Stromal cell of bone marrow (primary cell): ENCODE measurements at regions not wholly inside any gene's neighbourhood (a gene's known extent, or its start where the extent isn't known, plus 50 kb on each side); places are given as distances from the start of the nearest gene placed in this dataset.

Experiments used
- DNase-seq: peaks from one replicate; pipeline ENCODE4 v3.0.0-alpha.2; 2012; ENCODE audit warnings: low read depth

- DNase-seq: no peak
Measured at GRCh38 chr6:125491860-125492618, 190.3 kb upstream of the HDDC2 start.

DNA sequence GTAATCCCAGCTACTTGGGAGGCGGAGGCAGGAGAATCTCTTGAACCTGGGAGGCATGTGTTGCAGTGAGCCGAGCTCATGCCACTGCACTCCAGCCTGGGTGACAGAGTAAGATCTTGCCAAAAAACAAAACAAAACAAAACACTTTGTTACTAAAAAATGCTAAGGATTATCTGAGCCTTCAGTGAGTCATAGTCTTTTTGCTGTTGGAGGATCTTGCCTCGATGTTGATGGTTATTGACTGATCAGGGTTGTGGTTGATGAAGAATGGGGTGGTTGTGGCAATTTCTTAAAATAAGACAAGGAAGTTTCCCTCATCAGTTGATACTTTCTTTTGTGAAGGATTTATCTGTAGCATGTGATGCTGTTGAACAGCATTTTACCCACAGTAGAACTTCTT is 196.8 kb upstream of the HDDC2 start:
- DNase-seq: no peak

DNA sequence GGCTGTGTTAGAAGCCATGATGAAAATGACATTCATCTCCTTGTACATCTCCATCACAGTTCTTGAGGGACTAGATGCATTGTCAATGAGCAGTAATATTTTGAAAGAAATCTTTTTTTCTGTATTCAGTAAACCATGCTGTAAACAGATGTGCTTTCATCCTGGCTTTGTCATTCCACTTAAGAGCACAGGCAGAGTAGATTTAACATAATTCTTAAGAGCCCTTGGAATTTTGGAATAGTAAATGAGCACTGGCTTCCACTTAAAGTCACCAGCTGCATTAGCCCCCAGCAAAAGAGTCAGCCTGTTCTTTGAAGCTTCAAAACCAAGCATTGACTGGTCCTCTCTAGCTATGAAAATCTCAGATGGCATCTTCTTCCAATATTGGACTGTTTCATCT is 197.8 kb upstream of the HDDC2 start:
- no peak for DNase-seq

- no peak for DNase-seq
Measured at GRCh38 chr6:125503181-125503580, 201.4 kb upstream of the HDDC2 start.

- DNase-seq: no peak
Measured at GRCh38 chr6:125507987-125508655, 206.4 kb upstream of the HDDC2 start.

DNA sequence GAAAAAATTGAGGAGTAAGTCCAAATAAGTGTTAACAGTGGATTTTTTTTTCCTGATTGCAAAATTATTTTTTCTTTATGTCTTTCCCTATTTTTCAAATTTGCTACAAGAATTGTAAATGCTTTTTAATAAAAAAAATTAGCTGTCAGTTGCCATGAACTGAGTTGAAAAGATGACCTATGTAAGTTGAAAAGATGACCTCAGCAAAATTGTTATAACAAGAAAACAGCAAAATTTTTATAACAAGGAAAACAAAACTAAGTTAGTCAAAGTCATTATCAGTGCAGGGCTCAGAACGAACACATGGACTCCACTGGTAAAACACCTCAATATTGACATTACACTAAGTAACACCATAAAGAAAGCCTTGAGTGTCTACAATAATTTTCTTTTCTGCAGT is 207.0 kb upstream of the HDDC2 start:
- DNase-seq: no peak

GRCh38 chr6:125509477-125509876 is 207.7 kb upstream of the HDDC2 start:
- no peak for DNase-seq

DNA sequence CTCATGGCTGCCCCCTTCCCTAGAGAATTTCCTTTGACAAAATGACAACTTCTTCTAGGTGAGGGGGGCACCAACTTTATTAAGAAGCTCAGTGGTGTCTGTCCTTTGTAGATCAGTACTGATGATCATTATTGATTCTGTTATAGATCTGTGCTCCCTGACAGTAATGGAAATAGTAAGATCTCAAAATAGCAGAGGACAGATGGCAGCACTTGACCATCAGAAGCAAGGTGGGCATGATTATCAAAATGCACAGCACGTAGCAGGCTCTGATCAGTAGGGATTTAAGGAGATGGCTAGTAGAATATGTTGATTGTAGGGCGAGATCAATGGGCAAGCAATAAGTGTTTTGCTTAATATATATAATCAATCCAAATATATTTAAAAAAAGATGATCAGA is 208.6 kb upstream of the HDDC2 start:
- no peak for DNase-seq

- DNase-seq: peak; percentile 68
Measured at GRCh38 chr6:125511809-125512396, 210.1 kb upstream of the HDDC2 start.

- DNase-seq: no peak
Measured at GRCh38 chr6:125512621-125513020, 210.9 kb upstream of the HDDC2 start.

DNA sequence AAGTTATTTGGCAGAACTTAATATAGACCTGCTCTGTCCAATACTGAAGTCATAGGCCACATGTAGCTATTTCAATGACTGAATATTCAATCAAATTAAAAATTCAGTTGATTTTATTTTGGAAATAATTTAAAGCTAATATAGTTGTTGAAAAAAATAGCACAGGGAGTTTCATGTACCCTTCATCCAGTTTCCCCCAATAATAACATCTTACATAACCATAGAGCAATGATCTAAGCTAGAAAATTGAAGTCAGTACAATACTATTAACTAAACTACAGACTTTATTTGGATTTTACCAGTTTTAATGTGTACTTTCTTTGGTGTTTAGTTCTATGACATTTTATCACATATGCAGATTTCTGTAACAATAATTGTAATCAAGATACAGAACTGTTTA is 212.2 kb upstream of the HDDC2 start:
- no peak for DNase-seq

- no peak for DNase-seq
Measured at GRCh38 chr6:125516644-125517043, 214.9 kb upstream of the HDDC2 start.

GRCh38 chr6:125519367-125519766 is 217.6 kb upstream of the HDDC2 start:
- DNase-seq: peak; percentile 51

GRCh38 chr6:125524356-125524755 is 222.6 kb upstream of the HDDC2 start:
- DNase-seq: no peak

DNA sequence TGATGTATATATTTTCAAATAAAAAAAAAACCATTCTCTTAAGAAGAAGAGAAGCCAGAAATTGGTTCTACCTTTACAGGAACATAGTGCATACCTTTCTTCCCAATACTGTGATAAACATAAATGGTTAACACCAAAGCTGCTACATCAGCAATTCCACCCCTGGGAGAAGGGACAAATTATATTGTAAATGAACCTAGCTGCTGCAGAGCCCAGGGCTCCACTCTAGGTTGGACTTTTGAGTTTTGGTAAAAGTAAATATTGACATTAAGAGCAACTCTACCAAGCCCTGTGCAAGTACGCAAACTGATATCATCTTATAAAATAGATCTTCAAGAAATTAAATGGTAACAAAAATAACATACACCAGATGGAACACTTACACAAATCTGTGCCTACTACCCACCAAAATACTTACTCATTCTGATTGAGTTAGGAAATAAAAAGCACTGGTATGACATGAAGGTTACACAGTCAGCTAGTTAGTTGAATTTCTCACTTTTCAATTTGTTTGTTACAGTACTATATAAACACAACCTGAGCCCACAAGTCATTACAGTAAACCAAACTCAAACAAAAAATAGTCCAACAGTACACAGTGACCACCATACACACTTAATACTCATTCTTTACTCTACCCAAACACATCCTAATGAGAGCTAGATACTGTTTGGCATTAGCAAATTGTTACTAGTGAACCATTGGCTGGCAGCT is 223.3 kb upstream of the HEY2 start:
- DNase-seq: no peak

GRCh38 chr6:125528621-125529041 is 220.8 kb upstream of the HEY2 start:
- DNase-seq: no peak

- no peak for DNase-seq
Measured at GRCh38 chr6:125529061-125529460, 220.4 kb upstream of the HEY2 start.

DNA sequence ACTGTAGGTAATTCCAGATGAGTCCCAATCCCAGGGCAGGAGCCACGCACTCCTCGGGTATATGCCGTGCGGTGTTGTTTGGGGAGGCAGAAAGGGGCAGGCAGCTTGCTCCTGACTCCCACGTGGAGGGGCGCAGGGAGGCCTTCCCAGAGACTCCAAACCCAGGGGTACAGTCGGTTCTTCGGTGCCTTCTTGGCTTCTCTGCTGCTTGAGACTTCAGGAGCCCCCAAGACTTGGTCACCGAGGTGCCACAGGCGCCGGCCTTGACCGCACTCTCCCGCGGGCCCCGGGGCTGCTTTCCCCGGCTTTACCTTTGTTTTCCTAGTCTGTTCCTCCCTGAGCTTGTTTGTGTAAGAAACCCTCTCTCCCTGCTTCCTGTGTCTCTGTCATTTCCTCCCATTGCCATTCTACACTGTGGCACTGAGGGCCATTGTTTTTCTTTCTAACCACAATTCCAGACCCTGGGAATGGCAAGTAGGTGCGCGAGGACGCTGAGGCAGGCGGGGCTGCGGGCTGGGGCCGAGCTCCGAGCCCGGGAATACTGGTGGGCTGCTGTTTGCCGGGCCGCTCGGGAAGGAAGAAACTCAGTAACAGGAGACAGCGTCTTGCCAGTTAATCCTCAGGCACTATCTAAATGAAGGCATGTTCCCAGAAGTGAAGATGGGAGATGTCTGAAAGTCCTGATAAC is 215.6 kb upstream of the HEY2 start:
- no peak for DNase-seq

GRCh38 chr6:125534430-125535263 is 214.8 kb upstream of the HEY2 start:
- DNase-seq: no peak

DNA sequence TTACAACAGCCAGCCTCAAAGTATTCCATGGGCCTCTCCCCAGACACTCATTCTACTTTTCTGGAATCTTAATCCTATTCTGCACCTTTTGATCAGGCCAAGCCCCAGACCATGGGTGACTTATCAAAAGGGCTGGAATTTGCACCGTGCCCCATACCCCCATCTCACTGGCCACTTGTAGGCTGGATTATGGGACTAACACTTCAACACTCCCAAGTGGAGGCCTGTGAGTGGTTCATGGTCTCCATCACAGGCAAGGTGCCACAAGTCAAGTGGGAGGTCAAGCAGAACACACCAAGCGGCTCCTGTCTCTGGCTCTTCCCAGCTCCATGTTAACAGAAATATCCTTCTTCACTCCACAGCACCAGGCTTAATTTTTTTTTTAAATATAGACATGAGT is 212.3 kb upstream of the HEY2 start:
- no peak for DNase-seq

- DNase-seq: no peak
Measured at GRCh38 chr6:125539892-125540291, 209.5 kb upstream of the HEY2 start.
